Adipose tissue (tissue), 3 donors: ENCODE measurements at regions not wholly inside any gene's neighbourhood (a gene's known extent, or its start where the extent isn't known, plus 50 kb on each side); places are given as distances from the start of the nearest gene placed in this dataset.

Experiments
- H3K27ac ChIP-seq: one replicate; pipeline ENCODE4 v1.5.1; 2013; ENCODE audit warnings: low read depth, low read length
- WGBS, 3 donors: extraction: QIAGEN DNeasy Blood & Tissue Kit; methylation state at CpG; one replicate each; pipeline ENCODE4 v1.1.7; 2013; 5-methylcytosine and 5-hydroxymethylcytosine counted together
- donor health status: healthy with polysubstance abuse.
- donor health status: Bipolar disorder and iron deficiency.
- donor health status: healthy.

DNA sequence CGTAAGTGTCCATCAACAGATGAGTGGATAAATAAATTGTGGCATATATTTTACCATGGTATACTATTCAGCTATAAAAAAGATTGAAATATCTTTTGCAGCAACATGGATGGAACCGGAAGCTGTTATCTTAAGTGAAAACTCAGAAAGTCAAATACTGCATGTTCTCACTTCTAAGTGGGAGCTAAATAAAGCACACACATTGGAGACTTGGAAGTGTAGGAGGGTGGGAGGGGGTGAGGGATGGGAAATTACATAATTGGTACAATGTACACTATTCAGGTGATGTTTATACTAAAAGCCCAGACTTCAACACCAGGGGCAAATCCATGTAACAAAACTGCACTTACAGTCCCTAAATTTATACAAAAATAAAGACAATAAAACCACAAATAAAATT is 72.6 kb upstream of the SPRY1 start:
- no peak overlapping the region for H3K27ac ChIP-seq
- WGBS, 3 donors: 93 to 96% (median 94%) methylated on average over 2 of the region's 2 CpGs

DNA sequence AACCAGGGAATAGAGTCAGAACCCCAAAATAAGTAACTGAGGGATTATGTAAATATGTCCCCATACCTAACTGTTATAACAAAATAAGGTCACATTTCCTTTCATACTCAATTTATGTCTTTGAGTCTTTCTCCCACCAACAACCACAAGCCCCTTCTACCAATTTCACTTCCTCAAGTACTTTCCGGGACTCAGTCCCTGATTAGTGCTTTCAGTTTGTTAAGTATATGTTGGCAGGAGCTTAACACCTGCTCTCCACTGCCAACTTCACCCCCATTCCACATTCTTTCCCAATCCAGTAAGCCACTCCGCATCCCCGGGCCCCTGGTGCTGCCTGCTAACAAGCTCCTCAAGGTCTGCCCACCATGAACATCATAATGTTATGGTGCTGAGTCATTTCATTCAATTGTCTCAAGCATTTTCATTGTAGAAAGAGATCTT is 71.3 kb upstream of the SPRY1 start:
- WGBS, 3 donors: 58 to 79% (median 69%) methylated on average over 3 of the region's 3 CpGs
- H3K27ac ChIP-seq: no peak overlapping the region

DNA sequence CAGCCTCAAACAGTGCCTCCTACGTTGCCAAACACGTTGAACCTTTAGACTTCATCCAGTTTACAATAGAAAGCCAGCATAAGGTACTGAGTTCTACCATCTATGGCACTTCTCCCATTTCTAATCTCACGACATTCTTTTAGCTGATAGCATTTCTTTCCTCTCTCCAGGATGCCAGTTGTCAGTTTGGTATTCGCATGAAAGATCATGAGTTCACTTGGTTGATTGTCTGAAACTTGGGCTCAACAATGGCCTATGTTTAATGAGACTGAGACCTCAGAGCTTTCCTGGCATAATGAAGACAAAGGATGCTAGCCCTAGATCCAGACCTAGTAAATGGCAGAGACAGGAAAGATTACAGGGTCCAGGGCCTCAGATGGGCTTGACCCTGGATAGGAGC is 69.2 kb upstream of the SPRY1 start:
- H3K27ac ChIP-seq: no peak overlapping the region
- 54 to 91% (median 87%) methylated on average over 4 of the region's 4 CpGs for WGBS, 3 donors

DNA sequence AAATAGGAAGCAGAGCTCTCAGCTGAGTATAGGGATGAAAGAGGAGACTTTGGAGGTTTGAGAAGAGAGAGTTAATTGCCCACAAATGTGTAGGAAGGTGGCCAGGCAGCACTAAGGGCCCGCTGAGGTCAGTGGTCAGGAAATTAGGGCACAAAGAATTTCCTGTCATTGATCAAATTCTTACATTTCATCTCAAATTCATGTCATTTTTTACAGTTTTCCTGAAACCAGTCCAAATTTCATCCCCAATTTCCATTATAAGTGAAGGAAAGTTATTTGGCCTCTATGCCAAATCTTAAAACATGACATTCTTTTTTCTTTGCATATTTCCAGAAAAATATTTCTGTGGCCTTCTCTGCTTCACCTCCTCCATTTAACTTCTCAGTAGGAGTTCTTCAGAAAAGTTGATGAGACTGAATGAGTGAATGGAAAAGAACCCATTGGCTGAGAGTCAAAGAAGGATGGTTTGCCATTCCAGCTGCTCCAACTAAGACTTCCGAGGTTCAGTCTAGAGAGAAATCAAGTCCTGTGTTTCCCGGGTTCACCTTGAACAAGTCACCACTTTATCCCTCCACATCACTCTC is 68.7 kb upstream of the SPRY1 start:
- 50 to 75% (median 72%) methylated on average over 3 of the region's 3 CpGs for WGBS, 3 donors
- no peak overlapping the region for H3K27ac ChIP-seq

DNA sequence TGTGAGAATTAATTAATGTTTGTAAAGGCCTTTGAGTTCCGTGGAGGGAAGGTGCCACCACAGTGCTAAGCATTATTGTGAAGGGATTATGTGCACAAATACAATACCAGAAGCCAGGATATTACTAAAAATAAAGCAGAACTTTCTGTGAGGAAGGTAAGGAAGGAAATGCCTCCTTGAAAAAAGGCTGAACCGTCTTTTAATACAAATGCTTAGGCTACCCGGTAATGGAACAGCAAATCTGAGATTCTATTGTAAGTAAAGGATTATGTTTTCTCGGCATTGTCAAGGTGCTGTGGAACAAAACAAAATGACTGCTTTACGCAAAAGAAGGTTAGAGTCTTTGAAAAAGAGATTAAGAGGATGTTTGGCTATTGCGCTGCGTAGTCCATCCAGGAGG is 57.9 kb upstream of the SPRY1 start:
- WGBS, 3 donors: 60 to 81% (median 64%) methylated on average over 7 of the region's 7 CpGs

DNA sequence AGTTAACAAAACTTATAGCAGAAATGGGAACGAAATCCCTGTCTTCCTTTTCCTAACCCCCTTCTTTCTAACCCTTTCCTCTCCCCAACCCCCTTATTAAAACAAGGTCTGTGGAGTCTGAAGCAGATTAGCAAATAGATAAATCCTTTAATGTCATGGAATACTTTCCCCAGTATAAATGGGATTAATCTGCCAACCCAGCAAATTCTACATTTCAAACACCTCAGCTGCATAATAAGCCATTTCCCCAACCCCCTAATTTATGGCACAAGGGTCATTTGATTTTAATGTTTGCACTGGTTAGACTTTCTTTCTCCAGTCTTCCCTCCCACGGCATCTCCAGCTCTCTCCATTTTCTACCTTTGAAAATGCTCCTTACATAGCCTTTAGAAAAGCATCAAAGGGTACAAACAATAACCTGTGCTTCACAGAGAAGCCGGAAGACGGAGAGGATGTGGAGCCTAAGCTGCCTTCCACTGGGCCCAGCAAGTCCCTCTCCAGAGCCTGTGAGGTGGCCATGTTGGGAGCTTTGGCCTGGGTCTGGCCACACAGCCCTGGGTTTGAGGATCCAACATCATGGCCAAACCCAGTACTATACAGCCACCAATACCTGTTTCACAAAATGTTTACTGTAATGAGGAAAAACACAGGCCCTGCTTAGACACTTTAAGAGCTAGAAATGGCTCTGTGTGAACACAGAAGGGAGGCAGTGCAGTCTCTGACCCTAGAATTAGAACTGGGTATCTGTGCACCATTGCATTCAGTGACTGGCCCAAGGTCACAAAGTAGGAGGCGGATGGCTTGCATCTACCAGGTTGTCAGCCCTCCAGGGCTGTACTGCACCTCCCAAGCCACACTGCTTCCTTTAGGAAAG is 56.9 kb upstream of the SPRY1 start:
- no peak overlapping the region for H3K27ac ChIP-seq
- 80 to 86% (median 82%) methylated on average over 5 of the region's 5 CpGs for WGBS, 3 donors

More for the DNA sequence above, 57.9 kb upstream of the SPRY1 start:
- no peak overlapping the region for H3K27ac ChIP-seq

DNA sequence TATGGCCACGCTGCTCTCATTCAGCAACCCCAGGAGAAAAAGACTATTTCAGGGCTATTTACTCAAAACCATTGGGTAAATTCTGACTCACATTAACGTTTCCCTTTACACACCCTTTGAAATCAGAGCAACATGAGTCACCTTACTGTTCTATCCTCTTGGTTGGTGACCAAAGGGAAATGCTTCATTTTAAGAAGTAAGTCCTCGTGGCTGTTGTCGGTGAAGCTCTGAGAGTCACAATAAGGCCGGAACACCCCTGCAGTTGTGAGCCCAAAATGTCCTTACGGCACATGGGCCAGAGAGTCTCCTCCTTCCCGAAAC is 56.3 kb upstream of the SPRY1 start:
- WGBS, 3 donors: 68 to 79% (median 68%) methylated on average over 7 of the region's 7 CpGs
- H3K27ac ChIP-seq: no peak overlapping the region

DNA sequence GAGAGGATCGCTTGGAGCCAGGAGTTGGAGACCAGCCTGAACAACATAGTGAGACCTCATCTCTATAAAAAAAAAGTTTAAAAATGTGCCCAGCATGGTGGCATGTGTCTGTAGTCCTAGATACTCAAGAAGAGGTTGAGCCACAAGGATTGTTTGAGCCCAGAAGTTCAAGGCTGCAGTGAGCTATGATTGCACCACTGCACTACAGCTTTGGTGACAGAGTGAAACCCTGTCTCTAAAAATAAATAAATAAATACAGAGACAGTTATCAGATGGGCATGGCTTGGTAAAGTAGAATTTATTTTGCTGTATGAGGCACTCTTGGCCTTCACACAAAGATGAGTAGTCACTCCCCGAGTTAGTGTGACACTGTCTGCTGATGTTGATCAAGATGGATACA is 54.1 kb upstream of the SPRY1 start:
- H3K27ac ChIP-seq: no peak overlapping the region
- WGBS, 3 donors: 82 to 97% (median 96%) methylated on average over 2 of the region's 2 CpGs

DNA sequence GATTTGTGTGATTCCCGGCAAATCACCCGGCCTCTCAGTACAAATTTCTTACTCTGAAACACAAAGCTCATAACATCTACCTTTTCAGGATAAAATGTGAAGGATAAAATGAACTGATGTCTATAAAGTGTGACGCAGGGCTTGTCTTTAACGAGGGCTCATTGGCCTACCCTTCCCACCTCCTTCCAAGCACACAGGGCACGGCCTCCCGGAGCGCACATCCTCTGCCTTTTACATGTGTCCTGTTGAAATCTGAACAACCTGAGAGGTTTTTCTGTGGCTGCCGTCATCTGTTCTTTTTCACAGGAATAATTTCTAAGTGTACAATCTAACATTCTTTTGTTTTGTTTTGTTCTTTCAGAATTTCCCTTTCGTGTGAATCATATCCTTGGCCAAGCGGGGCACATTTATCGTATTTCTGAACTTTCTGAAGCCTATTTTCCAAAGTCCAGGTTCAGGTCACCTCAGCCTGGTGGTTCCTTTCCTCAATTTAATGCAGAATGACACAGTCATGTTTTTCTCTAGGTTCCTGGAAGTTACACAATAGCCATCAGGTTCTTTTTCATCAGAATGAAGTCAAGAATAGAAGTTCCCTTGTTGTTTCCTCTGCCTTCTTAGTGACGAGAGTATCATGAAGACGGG is 53.1 kb upstream of the SPRY1 start:
- 77 to 84% (median 79%) methylated on average over 13 of the region's 13 CpGs for WGBS, 3 donors
- H3K27ac ChIP-seq: peak overlapping the region; percentile 38

DNA sequence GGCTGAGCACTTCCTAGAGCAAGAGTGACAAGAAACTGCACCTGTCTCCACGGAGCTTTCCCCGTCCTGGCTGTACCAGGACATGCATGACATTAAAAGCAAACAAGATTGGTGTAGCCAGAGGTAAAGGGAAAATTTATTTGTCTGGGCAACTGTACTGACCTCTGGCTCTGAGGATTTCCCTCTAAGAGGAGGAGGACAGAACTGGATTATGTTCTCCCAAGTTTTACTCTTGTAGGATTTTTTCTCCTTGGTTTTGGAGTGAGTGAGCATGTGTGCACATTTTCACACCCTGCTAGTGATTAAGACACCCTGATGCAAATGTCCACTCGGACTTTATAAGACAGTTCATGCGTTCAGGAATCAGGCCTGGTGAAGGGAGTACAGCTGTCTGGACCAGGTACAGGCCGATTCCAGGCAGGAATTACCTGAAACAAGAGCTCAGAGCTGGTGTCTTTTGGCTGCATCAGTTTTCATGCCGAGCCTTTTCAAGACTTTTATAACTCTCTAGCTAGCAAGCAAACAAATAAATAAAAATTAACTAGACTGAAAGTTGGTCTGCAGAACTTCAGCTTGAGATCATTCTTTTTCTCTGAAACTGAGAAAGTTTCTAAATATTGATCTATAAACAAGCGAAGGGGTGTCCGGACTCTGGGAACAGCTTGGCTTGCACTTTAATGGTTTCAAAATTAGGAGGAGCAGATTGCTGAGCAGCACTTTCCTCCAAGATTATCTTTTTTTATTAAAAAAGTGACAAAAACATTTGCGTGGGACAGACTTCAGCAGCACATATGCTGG is 51.3 kb upstream of the SPRY1 start:
- no peak overlapping the region for H3K27ac ChIP-seq
- WGBS, 3 donors: 51 to 72% (median 61%) methylated on average over 9 of the region's 9 CpGs

DNA sequence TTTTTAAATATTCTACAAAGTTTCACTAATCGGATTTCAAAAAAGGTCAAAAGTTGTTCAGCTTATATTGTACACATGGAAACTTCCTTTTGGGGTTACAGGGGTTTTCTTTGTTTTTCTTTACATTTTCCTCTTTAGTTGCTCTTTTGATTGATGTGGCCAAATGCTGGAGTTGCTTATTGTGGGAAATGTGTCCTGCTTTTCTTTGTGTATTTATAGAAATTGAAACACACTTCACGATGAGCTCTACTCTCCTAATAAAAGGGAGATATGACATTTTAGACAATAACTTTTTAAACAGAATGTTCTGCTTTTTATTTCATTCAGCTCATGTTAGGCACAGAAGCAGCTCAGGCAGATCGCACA is 50.7 kb upstream of the SPRY1 start:
- 65 to 72% (median 69%) methylated on average over 3 of the region's 3 CpGs for WGBS, 3 donors
- no peak overlapping the region for H3K27ac ChIP-seq

DNA sequence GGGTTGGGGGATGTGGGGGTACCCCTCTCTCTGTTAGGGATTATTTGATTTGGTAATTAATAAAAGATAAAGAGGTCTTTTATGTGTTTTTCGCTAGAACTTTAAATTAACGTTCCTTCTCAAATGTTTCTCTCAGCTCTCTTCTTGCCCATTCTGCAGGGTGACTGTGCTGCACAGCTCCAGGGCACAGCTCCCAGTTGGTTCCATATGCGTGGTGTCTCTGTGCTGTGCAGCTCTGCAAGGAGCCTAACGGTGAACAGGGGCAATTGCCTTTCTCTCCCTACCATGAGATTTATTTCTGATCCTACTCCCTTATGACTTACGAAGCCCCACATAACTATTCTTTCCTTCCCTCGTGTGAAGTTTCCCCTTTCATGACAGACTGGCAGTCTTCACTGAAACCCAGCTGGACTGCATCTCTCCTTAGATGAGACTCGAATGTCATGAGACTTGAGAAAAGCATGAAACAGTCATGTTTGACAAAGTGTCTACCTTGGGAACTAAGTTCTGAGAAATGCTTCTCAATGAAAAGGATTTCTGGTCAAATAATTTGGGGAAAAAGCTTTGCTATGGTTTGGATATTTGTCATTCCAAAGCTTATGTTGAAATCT is 50.2 kb upstream of the SPRY1 start:
- WGBS, 3 donors: 56 to 73% (median 61%) methylated on average over 7 of the region's 7 CpGs
- no peak overlapping the region for H3K27ac ChIP-seq
